Gastrocnemius medialis (tissue), 4 donors: ENCODE measurements at regions not wholly inside any gene's neighbourhood (a gene's known extent, or its start where the extent isn't known, plus 50 kb on each side); places are given as distances from the start of the nearest gene placed in this dataset.

ENCODE experiments used
- POLR2A ChIP-seq, 2 donors: fragments of 450-650 bp; IDR thresholded peaks; one replicate each; pipeline ENCODE4 v1.6.1; 2017; ENCODE audit warnings: antibody characterized with exemption in 2 of 2, mild to moderate bottlenecking in 2 of 2, moderate library complexity in 2 of 2
- TF ChIP-seq, protein P1 (sequence below), 5 experiments: fragments of 450-650 bp in 3 of 5; fragments of 200-600 bp in 2 of 5; sonication (generic) in 2 of 5; IDR thresholded peaks in 4 of 5; conservative IDR thresholded peaks in 1 of 5; 1 replicate in 4 of 5; 2 replicates in 1 of 5; pipeline ENCODE4 v1.5.1; 2016 to 2019; ENCODE audit warnings: antibody characterized with exemption in 5 of 5, mild to moderate bottlenecking in 3 of 5, moderate library complexity in 3 of 5

DNA sequence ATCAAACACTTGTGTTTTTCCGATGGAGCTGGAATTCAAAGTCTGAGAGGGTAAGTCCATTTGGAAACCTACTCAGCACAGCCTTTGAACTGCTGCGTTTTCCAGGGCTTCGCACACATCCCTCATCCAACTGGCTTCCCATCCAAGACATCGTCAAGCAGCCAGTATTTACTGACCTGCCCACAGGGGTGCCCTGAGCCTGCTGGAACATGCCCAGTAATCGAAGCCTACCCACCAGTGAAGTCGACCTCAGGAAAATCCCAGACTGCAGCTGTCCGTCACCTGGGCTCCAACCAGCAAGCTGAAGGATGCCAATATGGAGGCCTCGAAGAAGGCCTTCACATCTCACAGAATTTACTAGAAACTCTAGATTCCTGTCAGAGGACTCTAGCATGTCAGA is 261.6 kb downstream of the PLPP3 start:
- TF ChIP-seq, protein P1, sequence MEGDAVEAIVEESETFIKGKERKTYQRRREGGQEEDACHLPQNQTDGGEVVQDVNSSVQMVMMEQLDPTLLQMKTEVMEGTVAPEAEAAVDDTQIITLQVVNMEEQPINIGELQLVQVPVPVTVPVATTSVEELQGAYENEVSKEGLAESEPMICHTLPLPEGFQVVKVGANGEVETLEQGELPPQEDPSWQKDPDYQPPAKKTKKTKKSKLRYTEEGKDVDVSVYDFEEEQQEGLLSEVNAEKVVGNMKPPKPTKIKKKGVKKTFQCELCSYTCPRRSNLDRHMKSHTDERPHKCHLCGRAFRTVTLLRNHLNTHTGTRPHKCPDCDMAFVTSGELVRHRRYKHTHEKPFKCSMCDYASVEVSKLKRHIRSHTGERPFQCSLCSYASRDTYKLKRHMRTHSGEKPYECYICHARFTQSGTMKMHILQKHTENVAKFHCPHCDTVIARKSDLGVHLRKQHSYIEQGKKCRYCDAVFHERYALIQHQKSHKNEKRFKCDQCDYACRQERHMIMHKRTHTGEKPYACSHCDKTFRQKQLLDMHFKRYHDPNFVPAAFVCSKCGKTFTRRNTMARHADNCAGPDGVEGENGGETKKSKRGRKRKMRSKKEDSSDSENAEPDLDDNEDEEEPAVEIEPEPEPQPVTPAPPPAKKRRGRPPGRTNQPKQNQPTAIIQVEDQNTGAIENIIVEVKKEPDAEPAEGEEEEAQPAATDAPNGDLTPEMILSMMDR (IDR thresholded peaks at IDR 0.05 in 4 of 5, conservative IDR thresholded peaks at IDR 0.05 in 1 of 5): no peak
- TF ChIP-seq POLR2A (IDR thresholded peaks at IDR 0.05): no peak
